ENCODE measurements at regions not wholly inside any gene's neighbourhood (a gene's known extent, or its start where the extent isn't known, plus 50 kb on each side); places are given as distances from the start of the nearest gene placed in this dataset.

DNA sequence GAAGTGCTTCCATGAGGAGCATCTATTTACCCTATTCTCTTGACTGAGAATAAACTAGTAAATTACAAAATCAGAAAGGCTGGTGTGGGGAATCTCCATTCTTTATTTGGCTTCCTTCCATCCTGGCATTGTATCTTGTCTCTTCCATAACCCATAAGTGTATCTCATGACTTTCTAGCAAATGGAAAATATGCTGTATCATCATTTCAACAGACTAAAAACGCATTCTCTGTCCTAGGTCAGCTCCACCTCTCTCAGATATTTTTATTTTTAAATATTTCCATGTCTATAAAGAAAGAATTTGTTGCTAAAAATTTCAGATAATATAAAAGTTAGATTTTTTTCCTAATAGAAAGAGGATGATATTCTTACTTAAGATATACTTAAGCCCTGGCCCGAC, 154.2 kb upstream of the MYO16 start:
- no peak overlapping the region for H3K9ac ChIP-seq (ENCODE audit: low read depth, low read length)
- H3K36me3 ChIP-seq (ENCODE audit: control insufficient read depth, insufficient read depth, low read length) = no peaks in the 10 kb centered on the region

DNA sequence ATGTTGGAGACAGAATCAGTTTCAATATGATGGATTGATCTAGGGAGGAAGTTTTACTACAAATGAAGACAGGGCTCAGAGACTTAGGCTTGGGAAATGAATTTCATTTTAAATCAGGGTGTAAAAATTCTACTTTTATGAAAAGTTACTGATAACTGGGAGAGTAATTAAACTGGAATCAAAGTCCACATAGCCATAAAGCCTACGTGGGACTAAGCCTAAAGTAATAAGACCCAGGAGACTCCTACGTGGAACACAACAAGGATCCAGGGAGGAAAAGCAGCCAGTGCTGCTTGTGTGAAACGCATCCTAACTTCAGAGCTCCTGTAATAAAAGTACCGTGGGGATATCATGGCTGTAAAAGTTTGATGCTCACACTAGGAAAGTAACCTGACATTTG, 152.0 kb upstream of the MYO16 start:
- no peak overlapping the region for H3K9ac ChIP-seq (ENCODE audit: low read depth, low read length)
- no peaks in the 10 kb centered on the region for H3K9me3 ChIP-seq (ENCODE audit: control insufficient read depth, insufficient read depth, low read length)
- H3K36me3 ChIP-seq (ENCODE audit: control insufficient read depth, insufficient read depth, low read length) = no peaks in the 10 kb centered on the region
- no peak overlapping the region for H3K4me3 ChIP-seq (ENCODE audit: low read depth, low read length)
- H3K27me3 ChIP-seq (ENCODE audit: control insufficient read depth, insufficient read depth, low read length) = no peaks in the 10 kb centered on the region
- H3K27ac ChIP-seq (ENCODE audit: low read depth, low read length) = no peak overlapping the region
- H3K4me1 ChIP-seq (ENCODE audit: control insufficient read depth, insufficient read depth, low read length) = no peaks in the 10 kb centered on the region

More for the DNA sequence above, 154.2 kb upstream of the MYO16 start:
- H3K27me3 ChIP-seq (ENCODE audit: control insufficient read depth, insufficient read depth, low read length) = no peaks in the 10 kb centered on the region
- no peak overlapping the region for H3K4me3 ChIP-seq (ENCODE audit: low read depth, low read length)
- H3K9me3 ChIP-seq (ENCODE audit: control insufficient read depth, insufficient read depth, low read length) = 0 out of 2 replicates have a peak, but pooled peaks cover 4% of the 10 kb centered on the region
- H3K4me1 ChIP-seq (ENCODE audit: control insufficient read depth, insufficient read depth, low read length) = no peaks in the 10 kb centered on the region
- no peak overlapping the region for H3K27ac ChIP-seq (ENCODE audit: low read depth, low read length)

DNA sequence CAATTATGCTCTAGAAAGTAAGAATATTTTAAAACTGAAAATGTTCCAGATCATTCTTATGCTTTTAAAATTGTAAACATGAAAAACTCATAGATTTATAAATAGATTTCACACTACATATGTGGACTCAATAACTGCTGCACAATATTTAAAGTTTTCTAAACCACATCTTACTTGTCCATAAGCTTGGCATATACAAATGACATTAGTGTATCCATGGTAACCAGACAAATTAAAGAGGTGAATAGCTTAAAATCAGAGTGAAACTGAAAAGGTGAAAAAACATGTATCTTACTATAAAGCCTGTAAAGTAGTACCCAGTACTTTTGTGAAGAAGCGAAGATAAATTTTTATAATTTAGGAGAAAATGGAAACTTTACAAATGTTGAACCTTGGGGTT, 151.2 kb upstream of the MYO16 start:
- Histone ChIP-seq H3K4me1 (ENCODE audit: control insufficient read depth, insufficient read depth, low read length) (no peaks in the 10 kb centered on the region), H3K9me3 (ENCODE audit: control insufficient read depth, insufficient read depth, low read length) (no peaks in the 10 kb centered on the region), H3K27me3 (ENCODE audit: control insufficient read depth, insufficient read depth, low read length) (no peaks in the 10 kb centered on the region)

DNA sequence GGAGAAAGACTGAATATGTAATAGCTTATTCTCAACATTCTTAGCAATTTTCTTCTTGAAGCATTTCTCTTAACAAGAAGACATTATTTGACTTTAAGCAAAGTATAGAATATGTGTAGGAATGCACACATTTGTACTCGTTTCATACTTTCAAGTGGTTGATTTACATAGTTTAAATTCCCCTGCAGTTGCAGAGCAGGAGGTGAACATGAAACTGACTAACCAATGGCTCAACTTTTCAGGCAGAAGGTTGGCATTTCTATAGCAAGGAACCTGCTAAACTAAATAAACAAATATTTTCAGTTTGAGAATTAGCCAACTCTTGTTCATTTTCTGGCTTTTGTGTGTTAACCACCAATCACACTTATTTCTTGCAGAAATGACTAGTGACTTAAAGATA, 145.4 kb upstream of the MYO16 start:
- no peak overlapping the region for H3K9ac ChIP-seq (ENCODE audit: low read depth, low read length)
- H3K27ac ChIP-seq (ENCODE audit: low read depth, low read length) = no peak overlapping the region
- H3K36me3 ChIP-seq (ENCODE audit: control insufficient read depth, insufficient read depth, low read length) = no peaks in the 10 kb centered on the region
- H3K4me1 ChIP-seq (ENCODE audit: control insufficient read depth, insufficient read depth, low read length) = no peaks in the 10 kb centered on the region
- H3K27me3 ChIP-seq (ENCODE audit: control insufficient read depth, insufficient read depth, low read length) = no peaks in the 10 kb centered on the region
- no peak overlapping the region for H3K4me3 ChIP-seq (ENCODE audit: low read depth, low read length)
- H3K9me3 ChIP-seq (ENCODE audit: control insufficient read depth, insufficient read depth, low read length) = no peaks in the 10 kb centered on the region

More for the DNA sequence above, 151.2 kb upstream of the MYO16 start:
- Histone ChIP-seq H3K27ac (ENCODE audit: low read depth, low read length) (no peak overlapping the region), H3K36me3 (ENCODE audit: control insufficient read depth, insufficient read depth, low read length) (no peaks in the 10 kb centered on the region), H3K9ac (ENCODE audit: low read depth, low read length) (no peak overlapping the region), H3K4me3 (ENCODE audit: low read depth, low read length) (no peak overlapping the region)

DNA sequence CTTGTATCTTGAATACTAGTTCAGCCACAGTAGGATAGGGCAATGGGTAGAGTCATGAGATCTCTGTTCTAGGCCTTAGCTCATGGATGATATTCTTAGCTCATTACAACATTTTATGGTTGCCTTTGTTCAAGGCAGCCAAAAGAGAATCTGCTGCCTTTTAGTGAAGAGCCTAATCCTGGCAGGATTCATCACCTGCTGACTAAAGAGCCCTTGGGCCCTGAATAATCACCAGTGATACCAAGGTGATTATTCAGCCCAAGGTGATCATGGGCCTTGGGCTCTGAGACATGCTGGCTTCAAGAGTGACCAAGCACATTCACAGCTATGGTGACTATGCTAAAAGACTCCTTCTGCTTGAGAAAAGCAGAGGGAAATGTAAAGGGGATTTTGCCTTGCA, 143.3 kb upstream of the MYO16 start:
- no peak overlapping the region for H3K9ac ChIP-seq (ENCODE audit: low read depth, low read length)

GRCh38 chr13:108494991-108495645, 134.3 kb upstream of the MYO16 start:
- peak overlapping the region; percentile 70 for H3K4me3 ChIP-seq (ENCODE audit: low read depth, low read length)
- no peaks in the 10 kb centered on the region for H3K36me3 ChIP-seq (ENCODE audit: control insufficient read depth, insufficient read depth, low read length)
- peaks cover 58% of the 10 kb centered on the region for H3K27me3 ChIP-seq (ENCODE audit: control insufficient read depth, insufficient read depth, low read length)
- H3K9ac ChIP-seq (ENCODE audit: low read depth, low read length) = no peak overlapping the region
- no peaks in the 10 kb centered on the region for H3K9me3 ChIP-seq (ENCODE audit: control insufficient read depth, insufficient read depth, low read length)
- no peak overlapping the region for H3K27ac ChIP-seq (ENCODE audit: low read depth, low read length)
- peaks cover 8% of the 10 kb centered on the region for H3K4me1 ChIP-seq (ENCODE audit: control insufficient read depth, insufficient read depth, low read length)

More for the DNA sequence above, 143.3 kb upstream of the MYO16 start:
- H3K4me3 ChIP-seq (ENCODE audit: low read depth, low read length) = no peak overlapping the region
- H3K9me3 ChIP-seq (ENCODE audit: control insufficient read depth, insufficient read depth, low read length) = no peaks in the 10 kb centered on the region
- no peak overlapping the region for H3K27ac ChIP-seq (ENCODE audit: low read depth, low read length)
- no peaks in the 10 kb centered on the region for H3K27me3 ChIP-seq (ENCODE audit: control insufficient read depth, insufficient read depth, low read length)
- H3K36me3 ChIP-seq (ENCODE audit: control insufficient read depth, insufficient read depth, low read length) = no peaks in the 10 kb centered on the region
- no peaks in the 10 kb centered on the region for H3K4me1 ChIP-seq (ENCODE audit: control insufficient read depth, insufficient read depth, low read length)

- Histone ChIP-seq H3K4me3 (ENCODE audit: low read depth, low read length) (peak overlapping the region; percentile 70), H3K36me3 (ENCODE audit: control insufficient read depth, insufficient read depth, low read length) (no peaks in the 10 kb centered on the region), H3K27ac (ENCODE audit: low read depth, low read length) (no peak overlapping the region), H3K9ac (ENCODE audit: low read depth, low read length) (no peak overlapping the region), H3K9me3 (ENCODE audit: control insufficient read depth, insufficient read depth, low read length) (no peaks in the 10 kb centered on the region), H3K27me3 (ENCODE audit: control insufficient read depth, insufficient read depth, low read length) (peaks cover 58% of the 10 kb centered on the region), H3K4me1 (ENCODE audit: control insufficient read depth, insufficient read depth, low read length) (peaks cover 8% of the 10 kb centered on the region)
Observed at GRCh38 chr13:108495646-108496361, 133.6 kb upstream of the MYO16 start.

DNA sequence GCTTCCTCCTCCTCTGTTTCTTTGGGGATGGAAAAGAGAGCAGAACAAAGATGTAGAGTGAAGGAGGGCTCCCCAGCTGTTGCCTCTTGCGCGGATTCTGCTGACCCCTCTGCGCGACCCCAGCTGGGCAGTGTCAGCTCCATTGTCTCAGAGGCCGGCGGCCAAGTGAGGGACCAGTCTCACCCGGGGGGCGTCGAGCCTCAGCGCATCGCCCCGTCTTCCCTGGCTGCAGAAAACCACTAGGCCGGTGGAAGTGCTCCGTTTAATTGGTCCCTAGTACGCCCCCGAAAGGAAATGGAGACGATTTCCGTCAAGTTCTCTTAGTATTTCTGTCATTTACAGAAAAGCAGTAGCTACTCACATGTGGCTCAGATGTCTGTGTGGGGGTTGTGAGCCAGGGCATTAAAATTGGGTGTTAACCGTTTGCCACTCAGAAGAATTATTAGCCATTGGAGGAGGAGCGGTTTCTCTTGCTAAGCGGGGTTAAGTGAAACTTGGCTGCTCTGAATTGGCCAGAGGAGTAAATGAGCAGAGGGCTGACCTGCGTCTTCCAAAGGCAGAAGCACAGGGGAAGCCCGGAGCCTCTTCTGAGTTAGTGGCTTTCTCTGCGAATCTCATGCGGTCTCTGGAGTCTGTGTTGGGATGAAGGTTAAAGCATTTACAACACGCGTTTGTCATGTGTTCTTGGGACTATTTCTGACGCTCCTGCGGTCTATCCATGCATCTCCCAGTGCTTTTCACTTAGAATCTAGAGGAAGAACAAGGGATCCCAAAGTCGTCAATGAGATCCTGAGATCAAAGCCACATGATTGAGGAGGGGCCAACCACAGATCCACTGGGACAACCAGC, 132.8 kb upstream of the MYO16 start:
- no peak overlapping the region for H3K9ac ChIP-seq (ENCODE audit: low read depth, low read length)
- H3K9me3 ChIP-seq (ENCODE audit: control insufficient read depth, insufficient read depth, low read length) = no peaks in the 10 kb centered on the region
- no peaks in the 10 kb centered on the region for H3K36me3 ChIP-seq (ENCODE audit: control insufficient read depth, insufficient read depth, low read length)
- peak overlapping the region; percentile 70 for H3K4me3 ChIP-seq (ENCODE audit: low read depth, low read length)
- no peak overlapping the region for H3K27ac ChIP-seq (ENCODE audit: low read depth, low read length)
- H3K4me1 ChIP-seq (ENCODE audit: control insufficient read depth, insufficient read depth, low read length) = peaks cover 8% of the 10 kb centered on the region
- peaks cover 58% of the 10 kb centered on the region for H3K27me3 ChIP-seq (ENCODE audit: control insufficient read depth, insufficient read depth, low read length)

GRCh38 chr13:108500711-108501110, 128.7 kb upstream of the MYO16 start:
- H3K9me3 ChIP-seq (ENCODE audit: control insufficient read depth, insufficient read depth, low read length) = no peaks in the 10 kb centered on the region
- no peak overlapping the region for H3K9ac ChIP-seq (ENCODE audit: low read depth, low read length)
- peaks cover 5% of the 10 kb centered on the region; the same call in 1 of the 2 replicates for H3K4me1 ChIP-seq (ENCODE audit: control insufficient read depth, insufficient read depth, low read length)
- H3K27me3 ChIP-seq (ENCODE audit: control insufficient read depth, insufficient read depth, low read length) = peaks cover 32% of the 10 kb centered on the region
- no peak overlapping the region for H3K27ac ChIP-seq (ENCODE audit: low read depth, low read length)
- no peak overlapping the region for H3K4me3 ChIP-seq (ENCODE audit: low read depth, low read length)
- no peaks in the 10 kb centered on the region for H3K36me3 ChIP-seq (ENCODE audit: control insufficient read depth, insufficient read depth, low read length)

- Histone ChIP-seq H3K27ac (ENCODE audit: low read depth, low read length) (no peak overlapping the region), H3K4me3 (ENCODE audit: low read depth, low read length) (no peak overlapping the region), H3K4me1 (ENCODE audit: control insufficient read depth, insufficient read depth, low read length) (peaks cover 3% of the 10 kb centered on the region; the same call in 1 of the 2 replicates)
Observed at GRCh38 chr13:108508263-108508662, 121.1 kb upstream of the MYO16 start.

More at GRCh38 chr13:108508263-108508662, 121.1 kb upstream of the MYO16 start:
- Histone ChIP-seq H3K27me3 (ENCODE audit: control insufficient read depth, insufficient read depth, low read length) (no peaks in the 10 kb centered on the region), H3K36me3 (ENCODE audit: control insufficient read depth, insufficient read depth, low read length) (no peaks in the 10 kb centered on the region), H3K9ac (ENCODE audit: low read depth, low read length) (no peak overlapping the region), H3K9me3 (ENCODE audit: control insufficient read depth, insufficient read depth, low read length) (no peaks in the 10 kb centered on the region)

Measured in HUES48 (cell line).